ENCODE measurements at regions not wholly inside any gene's neighbourhood (a gene's known extent, or its start where the extent isn't known, plus 50 kb on each side); places are given as distances from the start of the nearest gene placed in this dataset.

GRCh38 chr6:170116636-170117035 lies 174.2 kb downstream of the DLL1 start:
- no peak for TF ChIP-seq POLR2AphosphoS5 (IDR thresholded peaks at IDR 0.05; ENCODE audit: low read depth, low read length)
- TF ChIP-seq, protein P1, sequence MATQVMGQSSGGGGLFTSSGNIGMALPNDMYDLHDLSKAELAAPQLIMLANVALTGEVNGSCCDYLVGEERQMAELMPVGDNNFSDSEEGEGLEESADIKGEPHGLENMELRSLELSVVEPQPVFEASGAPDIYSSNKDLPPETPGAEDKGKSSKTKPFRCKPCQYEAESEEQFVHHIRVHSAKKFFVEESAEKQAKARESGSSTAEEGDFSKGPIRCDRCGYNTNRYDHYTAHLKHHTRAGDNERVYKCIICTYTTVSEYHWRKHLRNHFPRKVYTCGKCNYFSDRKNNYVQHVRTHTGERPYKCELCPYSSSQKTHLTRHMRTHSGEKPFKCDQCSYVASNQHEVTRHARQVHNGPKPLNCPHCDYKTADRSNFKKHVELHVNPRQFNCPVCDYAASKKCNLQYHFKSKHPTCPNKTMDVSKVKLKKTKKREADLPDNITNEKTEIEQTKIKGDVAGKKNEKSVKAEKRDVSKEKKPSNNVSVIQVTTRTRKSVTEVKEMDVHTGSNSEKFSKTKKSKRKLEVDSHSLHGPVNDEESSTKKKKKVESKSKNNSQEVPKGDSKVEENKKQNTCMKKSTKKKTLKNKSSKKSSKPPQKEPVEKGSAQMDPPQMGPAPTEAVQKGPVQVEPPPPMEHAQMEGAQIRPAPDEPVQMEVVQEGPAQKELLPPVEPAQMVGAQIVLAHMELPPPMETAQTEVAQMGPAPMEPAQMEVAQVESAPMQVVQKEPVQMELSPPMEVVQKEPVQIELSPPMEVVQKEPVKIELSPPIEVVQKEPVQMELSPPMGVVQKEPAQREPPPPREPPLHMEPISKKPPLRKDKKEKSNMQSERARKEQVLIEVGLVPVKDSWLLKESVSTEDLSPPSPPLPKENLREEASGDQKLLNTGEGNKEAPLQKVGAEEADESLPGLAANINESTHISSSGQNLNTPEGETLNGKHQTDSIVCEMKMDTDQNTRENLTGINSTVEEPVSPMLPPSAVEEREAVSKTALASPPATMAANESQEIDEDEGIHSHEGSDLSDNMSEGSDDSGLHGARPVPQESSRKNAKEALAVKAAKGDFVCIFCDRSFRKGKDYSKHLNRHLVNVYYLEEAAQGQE (IDR thresholded peaks at IDR 0.05; ENCODE audit: insufficient read depth in 1 of 2, low read depth in 2 of 2, low read length in 2 of 2): no peak
